Lower leg skin (tissue), 4 donors: ENCODE measurements at regions not wholly inside any gene's neighbourhood (a gene's known extent, or its start where the extent isn't known, plus 50 kb on each side); places are given as distances from the start of the nearest gene placed in this dataset.
"Not testable (repeated sequence)": the region's sequence is repeated elsewhere in the genome, so short reads cannot be mapped to it uniquely, and the experiment has no call there.

Experiments used
- DNase-seq, 2 donors: peaks; one replicate each; pipeline ENCODE4 v3.0.0-alpha.2; 2019; ENCODE audit warnings: low spot score in 2 of 2
- H3K4me3 ChIP-seq: fragments of 200-600 bp; sonication (generic); 2 replicates; pipeline ENCODE4 v1.5.1; 2017; ENCODE audit warnings: mild to moderate bottlenecking, low read depth; ENCODE audit not compliant: poor library complexity, severe bottlenecking
- POLR2A ChIP-seq, 2 donors: fragments of 450-650 bp; IDR thresholded peaks; one replicate each; pipeline ENCODE4 v1.6.1; 2016 to 2017; ENCODE audit warnings: antibody characterized with exemption in 2 of 2, mild to moderate bottlenecking in 1 of 2, moderate library complexity in 1 of 2
- WGBS, 2 donors: methylation state at CpG; one replicate each; pipeline ENCODE4 v1.1.5; 2018; 5-methylcytosine and 5-hydroxymethylcytosine counted together
- intact Hi-C: fragments of 100-400 bp; cut with DNase I; formaldehyde crosslinking; loops from one replicate; pipeline ENCODE4 v1.15.0; 2023; ENCODE audit warnings: low total_unique reads
- TF ChIP-seq, protein P1 (sequence below), 3 donors: fragments of 450-650 bp; IDR thresholded peaks; one replicate each; pipeline ENCODE4 v1.5.1; 2016; ENCODE audit warnings: antibody characterized with exemption in 3 of 3, mild to moderate bottlenecking in 3 of 3, moderate library complexity in 2 of 3

DNA sequence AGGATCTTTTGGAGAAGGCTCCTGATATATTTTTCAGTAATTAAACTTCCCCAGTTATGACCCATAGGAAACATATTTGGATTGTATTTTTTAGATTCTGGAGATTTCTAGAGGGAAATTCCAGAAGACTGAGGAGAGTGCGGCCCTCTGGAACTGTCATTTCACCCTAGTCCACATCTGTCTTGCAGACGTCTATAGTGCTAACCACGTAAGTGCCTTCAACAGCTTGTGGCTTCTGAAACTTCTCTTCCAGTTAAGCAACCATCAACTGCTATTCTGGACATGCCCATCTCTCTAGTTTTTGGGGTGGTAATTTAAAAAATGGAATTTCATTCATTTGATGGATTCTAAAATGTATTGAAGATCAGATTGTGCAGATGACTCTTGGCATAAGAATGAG is 1098.8 kb downstream of the TMEM121 start:
- TF ChIP-seq, protein P1, sequence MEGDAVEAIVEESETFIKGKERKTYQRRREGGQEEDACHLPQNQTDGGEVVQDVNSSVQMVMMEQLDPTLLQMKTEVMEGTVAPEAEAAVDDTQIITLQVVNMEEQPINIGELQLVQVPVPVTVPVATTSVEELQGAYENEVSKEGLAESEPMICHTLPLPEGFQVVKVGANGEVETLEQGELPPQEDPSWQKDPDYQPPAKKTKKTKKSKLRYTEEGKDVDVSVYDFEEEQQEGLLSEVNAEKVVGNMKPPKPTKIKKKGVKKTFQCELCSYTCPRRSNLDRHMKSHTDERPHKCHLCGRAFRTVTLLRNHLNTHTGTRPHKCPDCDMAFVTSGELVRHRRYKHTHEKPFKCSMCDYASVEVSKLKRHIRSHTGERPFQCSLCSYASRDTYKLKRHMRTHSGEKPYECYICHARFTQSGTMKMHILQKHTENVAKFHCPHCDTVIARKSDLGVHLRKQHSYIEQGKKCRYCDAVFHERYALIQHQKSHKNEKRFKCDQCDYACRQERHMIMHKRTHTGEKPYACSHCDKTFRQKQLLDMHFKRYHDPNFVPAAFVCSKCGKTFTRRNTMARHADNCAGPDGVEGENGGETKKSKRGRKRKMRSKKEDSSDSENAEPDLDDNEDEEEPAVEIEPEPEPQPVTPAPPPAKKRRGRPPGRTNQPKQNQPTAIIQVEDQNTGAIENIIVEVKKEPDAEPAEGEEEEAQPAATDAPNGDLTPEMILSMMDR (IDR thresholded peaks at IDR 0.05), result no peak
- TF ChIP-seq POLR2A (IDR thresholded peaks at IDR 0.05), result no peak
- intact Hi-C loops, result no loop called here
- H3K4me3 ChIP-seq, result no peak overlapping the region
- WGBS, 2 donors, result 65 to 73% methylated on average over 3 of the region's 3 CpGs
- DNase-seq, result no peak

DNA sequence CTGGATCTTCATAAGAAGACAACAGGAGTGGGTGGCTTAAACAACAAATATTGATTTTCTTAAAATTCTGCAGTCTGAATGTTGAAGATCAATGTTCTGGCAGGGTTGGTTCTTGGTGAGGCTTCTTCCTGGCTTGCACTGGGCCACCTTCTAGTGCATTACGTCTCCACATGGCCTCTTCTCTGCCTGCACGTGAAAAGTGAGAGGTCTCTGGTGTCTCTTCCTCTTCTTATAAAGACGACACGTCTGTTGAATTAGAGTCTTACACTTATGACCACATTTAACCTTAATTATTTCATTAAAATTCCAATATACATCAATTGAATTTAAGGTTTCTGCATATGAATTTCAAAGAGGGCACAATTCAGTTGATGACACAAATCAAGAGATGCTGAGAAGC is 1100.1 kb downstream of the TMEM121 start:
- DNase-seq, H3K4me3 ChIP-seq, intact Hi-C loops: not testable (repeated sequence)
- WGBS, 2 donors, result 44% methylated on average over 4 of the region's 4 CpGs

DNA sequence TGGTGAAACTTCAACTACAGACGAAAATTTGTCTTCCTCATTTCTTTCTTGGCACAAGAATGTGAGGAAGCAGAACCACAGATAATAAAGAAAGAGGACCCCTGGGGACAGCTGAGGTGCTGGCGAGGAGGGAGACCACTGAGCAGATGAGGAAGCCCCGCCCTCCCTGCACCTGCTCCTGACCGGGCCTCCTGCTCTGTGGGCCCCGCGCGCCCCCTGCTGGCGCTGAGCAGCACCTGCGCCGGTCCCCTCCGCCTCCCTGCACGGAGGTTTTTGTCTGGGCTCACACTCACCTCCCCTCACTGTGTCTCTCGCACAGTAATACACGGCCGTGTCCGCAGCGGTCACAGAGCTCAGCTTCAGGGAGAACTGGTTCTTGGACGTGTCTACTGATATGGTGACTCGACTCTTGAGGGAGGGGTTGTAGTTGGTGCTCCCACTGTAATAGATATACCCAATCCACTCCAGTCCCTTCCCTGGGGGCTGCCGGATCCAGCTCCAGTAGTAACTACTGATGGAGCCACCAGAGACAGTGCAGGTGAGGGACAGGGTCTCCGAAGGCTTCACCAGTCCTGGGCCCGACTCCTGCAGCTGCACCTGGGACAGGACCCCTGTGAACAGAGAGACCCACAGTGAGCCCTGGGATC is 1100.7 kb downstream of the TMEM121 start:
- WGBS, 2 donors, result 47 to 48% methylated on average over 22 of the region's 22 CpGs
- H3K4me3 ChIP-seq, intact Hi-C loops, DNase-seq: not testable (repeated sequence)

DNA sequence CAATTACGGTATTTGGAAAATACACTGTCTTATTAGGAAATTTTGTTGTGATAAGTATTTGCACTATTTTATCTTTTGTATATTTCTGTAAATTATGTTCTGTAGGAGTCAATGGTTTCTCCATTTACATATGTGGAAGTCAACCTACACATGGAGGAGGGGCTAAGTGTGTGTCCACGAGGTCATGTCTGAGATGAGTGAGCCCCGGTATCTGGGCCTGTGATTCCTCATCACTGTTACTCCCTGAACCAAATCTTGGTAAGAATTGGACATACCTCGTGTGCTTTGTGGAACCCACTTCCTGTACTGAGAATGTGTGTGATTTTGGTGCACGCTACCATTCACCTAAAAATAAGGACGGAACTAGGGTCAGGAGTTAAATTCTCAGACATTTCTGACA is 1105.5 kb downstream of the TMEM121 start:
- DNase-seq, result no peak
- H3K4me3 ChIP-seq, result no peak overlapping the region
- intact Hi-C loops, result no loop called here
- TF ChIP-seq, protein P1 (IDR thresholded peaks at IDR 0.05), result no peak
- no peak for TF ChIP-seq POLR2A (IDR thresholded peaks at IDR 0.05)
- WGBS, 2 donors, result 67 to 74% methylated on average over 6 of the region's 6 CpGs

DNA sequence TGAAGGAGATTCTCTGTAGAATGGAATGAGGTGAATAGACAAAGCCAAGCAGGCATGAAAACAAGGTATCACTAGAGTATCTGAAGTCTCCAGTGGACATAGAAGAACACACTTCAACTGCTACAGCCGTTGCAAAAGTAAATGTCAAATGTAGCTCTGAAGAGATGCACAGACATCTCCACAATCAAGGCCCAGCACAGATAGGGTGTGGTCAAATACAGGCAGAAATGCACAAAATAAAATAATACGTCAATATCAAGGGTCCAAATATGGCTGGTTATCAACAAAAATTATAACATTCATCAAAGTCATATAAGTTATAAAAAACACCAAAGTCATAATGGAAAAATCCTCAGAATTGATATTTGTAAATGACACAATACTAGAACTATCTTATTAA is 1107.3 kb downstream of the TMEM121 start:
- intact Hi-C loops, result no loop called here
- H3K4me3 ChIP-seq, result no peak overlapping the region
- DNase-seq, result no peak
- no peak for TF ChIP-seq POLR2A (IDR thresholded peaks at IDR 0.05)
- TF ChIP-seq, protein P1 (IDR thresholded peaks at IDR 0.05), result no peak
- 70 to 86% methylated on average over 2 of the region's 2 CpGs for WGBS, 2 donors

DNA sequence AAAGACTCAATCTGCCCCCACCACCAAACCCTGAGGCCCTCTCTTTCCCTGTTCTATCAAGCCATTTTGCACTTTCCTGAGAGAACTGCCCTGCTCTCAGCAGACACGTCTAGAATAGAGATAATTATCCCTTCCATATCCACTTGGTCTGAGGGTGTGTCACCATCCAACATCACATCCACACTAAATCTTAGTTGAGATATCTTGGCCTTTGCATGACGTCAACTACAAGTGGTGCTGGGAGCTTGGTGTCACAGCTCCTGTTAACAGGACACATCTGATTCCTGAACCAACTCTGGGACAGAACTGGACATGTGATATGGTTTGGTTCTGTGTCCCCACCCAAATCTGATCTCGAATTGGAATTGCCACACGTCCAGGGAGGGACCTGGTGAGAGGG is 1109.2 kb downstream of the TMEM121 start:
- no peak for DNase-seq
- WGBS, 2 donors, result 22 to 24% methylated on average over 4 of the region's 4 CpGs
- no peak overlapping the region for H3K4me3 ChIP-seq
- intact Hi-C loops, result no loop called here
- TF ChIP-seq, protein P1 (IDR thresholded peaks at IDR 0.05), result no peak
- no peak for TF ChIP-seq POLR2A (IDR thresholded peaks at IDR 0.05)

DNA sequence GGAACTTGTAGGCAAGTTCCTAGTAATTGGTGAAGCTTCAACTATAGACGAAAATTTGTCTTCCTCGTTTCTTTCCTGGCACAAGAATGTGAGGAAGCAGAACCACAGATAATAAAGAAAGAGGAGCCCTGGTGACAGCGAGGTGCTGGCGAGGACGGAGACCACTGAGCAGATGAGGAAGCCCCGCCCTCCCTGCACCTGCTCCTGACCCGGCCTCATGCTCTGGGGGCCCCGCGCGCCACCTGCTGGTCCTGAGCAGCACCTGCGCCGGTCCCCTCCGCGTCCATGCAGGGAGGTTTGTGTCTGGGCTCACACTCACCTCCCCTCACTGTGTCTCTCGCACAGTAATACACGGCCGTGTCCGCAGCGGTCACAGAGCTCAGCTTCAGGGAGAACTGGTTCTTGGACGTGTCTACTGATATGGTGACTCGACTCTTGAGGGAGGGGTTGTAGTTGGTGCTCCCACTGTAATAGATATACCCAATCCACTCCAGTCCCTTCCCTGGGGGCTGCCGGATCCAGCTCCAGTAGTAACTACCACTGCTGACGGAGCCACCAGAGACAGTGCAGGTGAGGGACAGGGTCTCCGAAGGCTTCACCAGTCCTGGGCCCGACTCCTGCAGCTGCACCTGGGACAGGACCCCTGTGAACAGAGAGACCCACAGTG is 1112.5 kb downstream of the TMEM121 start:
- H3K4me3 ChIP-seq, DNase-seq, intact Hi-C loops: not testable (repeated sequence)
- 50 to 59% methylated on average over 6 to 22 of the region's 25 CpGs for WGBS, 2 donors
